ENCODE measurements at regions not wholly inside any gene's neighbourhood (a gene's known extent, or its start where the extent isn't known, plus 50 kb on each side); places are given as distances from the start of the nearest gene placed in this dataset.

DNA sequence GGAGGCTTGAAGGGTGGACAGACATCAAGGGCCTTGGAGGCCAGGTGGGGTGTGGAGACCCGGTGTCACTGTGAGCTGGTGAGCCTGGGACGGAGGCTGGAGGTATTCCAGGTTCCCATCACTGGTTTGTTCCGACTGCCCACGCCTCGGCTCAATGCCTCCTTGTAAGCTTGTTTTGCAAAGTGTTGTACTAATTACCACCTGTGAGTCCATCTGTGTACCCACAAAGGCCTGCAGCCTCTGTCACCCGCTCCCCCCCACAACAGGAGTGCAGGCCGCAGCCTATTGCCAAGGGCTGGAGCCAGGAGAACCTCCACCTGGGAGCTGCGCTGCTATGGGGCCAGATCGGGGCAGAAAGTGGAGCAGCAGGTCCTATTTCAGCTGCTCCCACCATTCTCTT lies 521.8 kb upstream of the DPP6 start:
- TF ChIP-seq, protein P1, sequence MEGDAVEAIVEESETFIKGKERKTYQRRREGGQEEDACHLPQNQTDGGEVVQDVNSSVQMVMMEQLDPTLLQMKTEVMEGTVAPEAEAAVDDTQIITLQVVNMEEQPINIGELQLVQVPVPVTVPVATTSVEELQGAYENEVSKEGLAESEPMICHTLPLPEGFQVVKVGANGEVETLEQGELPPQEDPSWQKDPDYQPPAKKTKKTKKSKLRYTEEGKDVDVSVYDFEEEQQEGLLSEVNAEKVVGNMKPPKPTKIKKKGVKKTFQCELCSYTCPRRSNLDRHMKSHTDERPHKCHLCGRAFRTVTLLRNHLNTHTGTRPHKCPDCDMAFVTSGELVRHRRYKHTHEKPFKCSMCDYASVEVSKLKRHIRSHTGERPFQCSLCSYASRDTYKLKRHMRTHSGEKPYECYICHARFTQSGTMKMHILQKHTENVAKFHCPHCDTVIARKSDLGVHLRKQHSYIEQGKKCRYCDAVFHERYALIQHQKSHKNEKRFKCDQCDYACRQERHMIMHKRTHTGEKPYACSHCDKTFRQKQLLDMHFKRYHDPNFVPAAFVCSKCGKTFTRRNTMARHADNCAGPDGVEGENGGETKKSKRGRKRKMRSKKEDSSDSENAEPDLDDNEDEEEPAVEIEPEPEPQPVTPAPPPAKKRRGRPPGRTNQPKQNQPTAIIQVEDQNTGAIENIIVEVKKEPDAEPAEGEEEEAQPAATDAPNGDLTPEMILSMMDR (IDR thresholded peaks at IDR 0.05), result no peak
- TF ChIP-seq TCF7L2 (IDR thresholded peaks at IDR 0.05; ENCODE audit: low read depth, low read length) (no peak), SIN3A (IDR thresholded peaks at IDR 0.05; ENCODE audit: borderline replicate concordance, insufficient read depth, low read depth, low read length) (no peak)
